SU-DHL-6 (cell line): ENCODE measurements at regions not wholly inside any gene's neighbourhood (a gene's known extent, or its start where the extent isn't known, plus 50 kb on each side); places are given as distances from the start of the nearest gene placed in this dataset.

Source experiments
- H2AFZ ChIP-seq: fragments of 200-600 bp; sonication (generic); 2 replicates; pipeline ENCODE4 v1.6.1; 2014; ENCODE audit warnings: low read depth, mild to moderate bottlenecking, moderate library complexity, mixed read lengths, antibody characterized with exemption, low read length; ENCODE audit not compliant: severe bottlenecking
- H3F3A ChIP-seq: fragments of 200-600 bp; shearing (Covaris generic); 2 replicates; pipeline ENCODE4 v1.6.0; 2016; ENCODE audit warnings: antibody characterized with exemption, mild to moderate bottlenecking; ENCODE audit not compliant: insufficient read depth
- H3K27ac ChIP-seq: fragments of 200-600 bp; sonication (generic); 2 replicates; pipeline ENCODE4 v1.5.1; 2016; ENCODE audit warnings: low read depth, mild to moderate bottlenecking, low read length, moderate library complexity, mixed read lengths
- H3K27me3 ChIP-seq: fragments of 200-600 bp; sonication (generic), shearing (Covaris generic); 2 replicates; pipeline ENCODE4 v1.6.0; 2014; ENCODE audit warnings: mild to moderate bottlenecking, low read length
- H3K36me3 ChIP-seq: fragments of 200-600 bp; sonication (generic); 2 replicates; pipeline ENCODE4 v1.6.1; 2014; ENCODE audit warnings: mild to moderate bottlenecking, low read length, mixed read lengths
- H3K4me2 ChIP-seq: fragments of 300-600, 200-600 bp; shearing (Covaris generic), sonication (generic); 2 replicates; pipeline ENCODE4 v1.6.0; 2014; ENCODE audit warnings: low read length, low read depth, mild to moderate bottlenecking; ENCODE audit not compliant: poor library complexity, severe bottlenecking
- H3K4me3 ChIP-seq: fragments of 200-600 bp; sonication (generic); 2 replicates; pipeline ENCODE4 v1.5.1; 2014; ENCODE audit warnings: antibody characterized with exemption, low read length, mild to moderate bottlenecking, mixed read lengths; ENCODE audit not compliant: insufficient read depth, poor library complexity, severe bottlenecking
- H3K79me2 ChIP-seq: fragments of 200-600 bp; sonication (generic); 2 replicates; pipeline ENCODE4 v1.6.1; 2014; ENCODE audit warnings: mild to moderate bottlenecking, low read length, moderate library complexity; ENCODE audit not compliant: insufficient read depth
- H3K9ac ChIP-seq: fragments of 200-600 bp; sonication (generic); 2 replicates; pipeline ENCODE4 v1.7.0; 2014; ENCODE audit warnings: mild to moderate bottlenecking, low read length
- H3K9me2 ChIP-seq: fragments of 200-600 bp; sonication (generic); replicated peaks from 2 replicates; pipeline ENCODE4 v1.6.1; 2014; ENCODE audit warnings: low read length; ENCODE audit not compliant: insufficient read depth
- H3K9me3 ChIP-seq: fragments of 200-600 bp; sonication (generic); 2 replicates; pipeline ENCODE4 v1.6.1; 2014; ENCODE audit warnings: low read length, mixed read lengths; ENCODE audit not compliant: insufficient read depth
- H4K20me1 ChIP-seq: fragments of 200-600 bp; sonication (generic); 2 replicates; pipeline ENCODE4 v1.6.1; 2014; ENCODE audit warnings: low read depth, mild to moderate bottlenecking, antibody characterized with exemption, low read length, moderate library complexity, mixed read lengths
- CTCF ChIP-seq: fragments of 200-600 bp; sonication (generic); IDR thresholded peaks from one replicate; pipeline ENCODE4 v1.5.1; 2017; ENCODE audit warnings: antibody characterized with exemption, mild to moderate bottlenecking, low read length, moderate library complexity; ENCODE audit not compliant: insufficient read depth, poor library complexity, severe bottlenecking
- EZH2phosphoT487 ChIP-seq: fragments of 200-600 bp; sonication (generic), shearing (Covaris generic); conservative IDR thresholded peaks from 2 replicates; pipeline ENCODE4 v1.6.1; 2018; ENCODE audit warnings: mild to moderate bottlenecking, antibody characterized with exemption, low read length, moderate library complexity, mixed read lengths

- no peaks in the 10 kb centered on the region for H3K9me3 ChIP-seq
- TF ChIP-seq EZH2phosphoT487 (no peak), CTCF (no peak)
- no peak overlapping the region for H3K4me3 ChIP-seq
- H2AFZ ChIP-seq = no peak overlapping the region
- no peaks in the 10 kb centered on the region for H3K9me2 ChIP-seq
- H4K20me1 ChIP-seq = no peaks in the 10 kb centered on the region
- H3F3A ChIP-seq = no peaks in the 10 kb centered on the region
- no peaks in the 10 kb centered on the region for H3K36me3 ChIP-seq
- no peaks in the 10 kb centered on the region for H3K79me2 ChIP-seq
- H3K27ac ChIP-seq = no peak overlapping the region
- H3K9ac ChIP-seq = no peak overlapping the region
- H3K27me3 ChIP-seq = no peaks in the 10 kb centered on the region
- H3K4me2 ChIP-seq = no peak overlapping the region
Measured at GRCh38 chr11:106466521-106467080, 389.1 kb downstream of the AASDHPPT start.

- H3K9me3 ChIP-seq = no peaks in the 10 kb centered on the region
- H3K79me2 ChIP-seq = no peaks in the 10 kb centered on the region
- no peaks in the 10 kb centered on the region for H3F3A ChIP-seq
- TF ChIP-seq CTCF (no peak), EZH2phosphoT487 (no peak)
- no peak overlapping the region for H3K27ac ChIP-seq
- H3K27me3 ChIP-seq = no peaks in the 10 kb centered on the region
- no peak overlapping the region for H3K4me2 ChIP-seq
- H3K4me3 ChIP-seq = no peak overlapping the region
- H3K9me2 ChIP-seq = no peaks in the 10 kb centered on the region
- H3K36me3 ChIP-seq = no peaks in the 10 kb centered on the region
- no peak overlapping the region for H2AFZ ChIP-seq
- H3K9ac ChIP-seq = no peak overlapping the region
- H4K20me1 ChIP-seq = no peaks in the 10 kb centered on the region
Measured at GRCh38 chr11:106467501-106467900, 390.0 kb downstream of the AASDHPPT start.

GRCh38 chr11:106468086-106468485, 390.6 kb downstream of the AASDHPPT start:
- no peaks in the 10 kb centered on the region for H3K36me3 ChIP-seq
- no peak overlapping the region for H3K27ac ChIP-seq
- H3K79me2 ChIP-seq = no peaks in the 10 kb centered on the region
- no peaks in the 10 kb centered on the region for H3K9me3 ChIP-seq
- no peaks in the 10 kb centered on the region for H4K20me1 ChIP-seq
- no peaks in the 10 kb centered on the region for H3K27me3 ChIP-seq
- no peaks in the 10 kb centered on the region for H3F3A ChIP-seq
- no peaks in the 10 kb centered on the region for H3K9me2 ChIP-seq
- no peak overlapping the region for H2AFZ ChIP-seq
- TF ChIP-seq CTCF (no peak), EZH2phosphoT487 (no peak)
- H3K4me3 ChIP-seq = no peak overlapping the region
- H3K9ac ChIP-seq = no peak overlapping the region
- H3K4me2 ChIP-seq = no peak overlapping the region
